ENCODE measurements at regions not wholly inside any gene's neighbourhood (a gene's known extent, or its start where the extent isn't known, plus 50 kb on each side); places are given as distances from the start of the nearest gene placed in this dataset.
A peak's percentile ranks its signal among the peaks of the same experiment; 100 is the strongest.
"Not testable (repeated sequence)": the region's sequence is repeated elsewhere in the genome, so short reads cannot be mapped to it uniquely, and the experiment has no call there.

DNA sequence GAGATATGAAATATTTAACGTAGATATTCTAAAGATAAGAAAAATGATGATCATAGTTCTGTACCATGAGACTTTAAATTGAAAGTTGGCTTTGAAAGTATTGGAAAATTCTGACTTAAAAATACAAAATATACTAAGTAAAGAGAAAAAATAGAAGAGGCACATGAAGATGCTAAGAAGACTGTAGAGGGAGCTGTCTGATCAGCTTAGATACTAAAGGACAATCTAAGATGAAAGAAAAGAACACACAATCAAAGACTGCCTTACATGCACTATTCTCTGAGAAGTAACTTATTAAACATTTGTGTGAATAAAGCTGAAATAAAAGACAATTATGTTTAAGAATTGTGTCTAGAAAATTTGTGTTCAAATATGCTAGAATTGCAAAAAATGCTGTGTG lies 55.1 kb downstream of the RBMXL2 start:
- Histone ChIP-seq H3K9me3 (replicated peaks; ENCODE audit: insufficient read depth, low read length) (no peaks in the 10 kb centered on the region), H3K4me2 (ENCODE audit: low read depth, low read length) (no peak overlapping the region), H3K27ac (ENCODE audit: low read length) (no peak overlapping the region), H2AFZ (ENCODE audit: low read length) (no peak overlapping the region), H3K4me1 (ENCODE audit: low read length) (no peaks in the 10 kb centered on the region), H3K79me2 (ENCODE audit: low read length) (no peaks in the 10 kb centered on the region), H3K27me3 (replicated peaks; ENCODE audit: insufficient read depth, low read length) (no peaks in the 10 kb centered on the region), H3K9ac (ENCODE audit: low read length) (no peak overlapping the region), H3K9me2 (replicated peaks; ENCODE audit: insufficient read depth, low read length) (no peaks in the 10 kb centered on the region), H3F3A (ENCODE audit: insufficient read depth, low read length) (no peaks in the 10 kb centered on the region), H3K4me3 (ENCODE audit: low read length) (no peak overlapping the region), H3K36me3 (replicated peaks; ENCODE audit: insufficient read depth, low read length) (no peaks in the 10 kb centered on the region), H4K20me1 (ENCODE audit: insufficient read depth, low read length) (no peaks in the 10 kb centered on the region)
- peak; percentile 14 for DNase-seq
- TF ChIP-seq EZH2 (optimal IDR thresholded peaks at IDR 0.05; ENCODE audit: low read depth, low read length) (no peak), EZH2phosphoT487 (IDR thresholded peaks at IDR 0.05; ENCODE audit: low read length) (no peak)
- TF ChIP-seq, protein P1, sequence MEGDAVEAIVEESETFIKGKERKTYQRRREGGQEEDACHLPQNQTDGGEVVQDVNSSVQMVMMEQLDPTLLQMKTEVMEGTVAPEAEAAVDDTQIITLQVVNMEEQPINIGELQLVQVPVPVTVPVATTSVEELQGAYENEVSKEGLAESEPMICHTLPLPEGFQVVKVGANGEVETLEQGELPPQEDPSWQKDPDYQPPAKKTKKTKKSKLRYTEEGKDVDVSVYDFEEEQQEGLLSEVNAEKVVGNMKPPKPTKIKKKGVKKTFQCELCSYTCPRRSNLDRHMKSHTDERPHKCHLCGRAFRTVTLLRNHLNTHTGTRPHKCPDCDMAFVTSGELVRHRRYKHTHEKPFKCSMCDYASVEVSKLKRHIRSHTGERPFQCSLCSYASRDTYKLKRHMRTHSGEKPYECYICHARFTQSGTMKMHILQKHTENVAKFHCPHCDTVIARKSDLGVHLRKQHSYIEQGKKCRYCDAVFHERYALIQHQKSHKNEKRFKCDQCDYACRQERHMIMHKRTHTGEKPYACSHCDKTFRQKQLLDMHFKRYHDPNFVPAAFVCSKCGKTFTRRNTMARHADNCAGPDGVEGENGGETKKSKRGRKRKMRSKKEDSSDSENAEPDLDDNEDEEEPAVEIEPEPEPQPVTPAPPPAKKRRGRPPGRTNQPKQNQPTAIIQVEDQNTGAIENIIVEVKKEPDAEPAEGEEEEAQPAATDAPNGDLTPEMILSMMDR (IDR thresholded peaks at IDR 0.05; ENCODE audit: low read length) = peak; percentile 36

DNA sequence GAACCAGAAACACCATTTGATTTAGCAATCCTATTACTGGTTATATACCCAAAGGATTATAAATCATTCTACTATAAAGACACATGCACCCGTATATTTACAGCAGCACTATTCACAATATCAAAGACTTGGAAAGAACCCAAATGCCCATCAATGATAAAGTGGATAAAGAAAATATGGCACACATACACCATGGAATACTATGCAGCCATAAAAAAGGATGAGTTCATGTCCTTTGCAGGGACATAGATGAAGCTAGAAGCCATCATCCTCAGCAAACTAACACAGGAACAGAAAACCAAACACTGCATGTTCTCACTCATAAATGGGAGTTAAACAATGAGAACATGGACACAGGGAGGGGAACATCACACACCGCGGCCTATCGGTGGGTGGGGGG lies 61.3 kb downstream of the RBMXL2 start:
- H3K4me2 ChIP-seq (ENCODE audit: low read depth, low read length); H3K9me3 ChIP-seq (replicated peaks; ENCODE audit: insufficient read depth, low read length); H4K20me1 ChIP-seq (ENCODE audit: insufficient read depth, low read length); H3K36me3 ChIP-seq (replicated peaks; ENCODE audit: insufficient read depth, low read length); H3K4me3 ChIP-seq (ENCODE audit: low read length); H3K9ac ChIP-seq (ENCODE audit: low read length); H3K9me2 ChIP-seq (replicated peaks; ENCODE audit: insufficient read depth, low read length); H2AFZ ChIP-seq (ENCODE audit: low read length); H3F3A ChIP-seq (ENCODE audit: insufficient read depth, low read length); H3K79me2 ChIP-seq (ENCODE audit: low read length); H3K27me3 ChIP-seq (replicated peaks; ENCODE audit: insufficient read depth, low read length); H3K27ac ChIP-seq (ENCODE audit: low read length); DNase-seq; H3K4me1 ChIP-seq (ENCODE audit: low read length): not testable (repeated sequence)

DNA sequence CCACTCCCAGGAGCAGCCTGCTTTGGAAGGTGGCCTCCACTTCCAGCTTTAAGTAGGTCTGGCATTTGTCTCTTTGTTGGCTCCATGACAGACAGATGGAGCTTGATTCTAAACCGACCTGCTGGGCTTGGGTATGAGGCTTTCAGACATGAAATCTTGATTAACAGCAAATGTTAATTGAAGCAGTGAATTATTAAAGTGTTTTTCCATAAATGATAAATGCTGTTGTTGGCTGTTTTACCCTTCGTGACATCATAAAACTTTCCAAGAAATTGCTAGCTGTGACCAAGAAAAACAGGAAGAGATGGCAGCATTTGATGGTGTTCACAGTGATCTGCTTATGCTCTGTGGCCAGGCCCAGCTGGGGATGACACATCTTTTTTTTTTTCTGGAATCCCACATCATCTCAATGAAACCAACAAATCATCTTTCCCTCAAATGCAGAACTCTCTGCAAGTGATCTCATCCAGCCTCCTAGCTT lies 66.1 kb downstream of the RBMXL2 start:
- no peaks in the 10 kb centered on the region for H3K79me2 ChIP-seq (ENCODE audit: low read length)
- H3K4me3 ChIP-seq (ENCODE audit: low read length) = no peak overlapping the region
- no peaks in the 10 kb centered on the region for H4K20me1 ChIP-seq (ENCODE audit: insufficient read depth, low read length)
- no peaks in the 10 kb centered on the region for H3K9me3 ChIP-seq (replicated peaks; ENCODE audit: insufficient read depth, low read length)
- H3K9me2 ChIP-seq (replicated peaks; ENCODE audit: insufficient read depth, low read length) = no peaks in the 10 kb centered on the region
- no peaks in the 10 kb centered on the region for H3K36me3 ChIP-seq (replicated peaks; ENCODE audit: insufficient read depth, low read length)
- no peaks in the 10 kb centered on the region for H3F3A ChIP-seq (ENCODE audit: insufficient read depth, low read length)
- no peak overlapping the region for H2AFZ ChIP-seq (ENCODE audit: low read length)
- no peak for DNase-seq
- TF ChIP-seq EZH2 (optimal IDR thresholded peaks at IDR 0.05; ENCODE audit: low read depth, low read length) (no peak), EZH2phosphoT487 (IDR thresholded peaks at IDR 0.05; ENCODE audit: low read length) (no peak)
- TF ChIP-seq, protein P1 (IDR thresholded peaks at IDR 0.05; ENCODE audit: low read length) = no peak
- H3K27me3 ChIP-seq (replicated peaks; ENCODE audit: insufficient read depth, low read length) = no peaks in the 10 kb centered on the region
- no peak overlapping the region for H3K27ac ChIP-seq (ENCODE audit: low read length)
- no peak overlapping the region for H3K4me2 ChIP-seq (ENCODE audit: low read depth, low read length)
- H3K9ac ChIP-seq (ENCODE audit: low read length) = no peak overlapping the region
- no peaks in the 10 kb centered on the region for H3K4me1 ChIP-seq (ENCODE audit: low read length)

DNA sequence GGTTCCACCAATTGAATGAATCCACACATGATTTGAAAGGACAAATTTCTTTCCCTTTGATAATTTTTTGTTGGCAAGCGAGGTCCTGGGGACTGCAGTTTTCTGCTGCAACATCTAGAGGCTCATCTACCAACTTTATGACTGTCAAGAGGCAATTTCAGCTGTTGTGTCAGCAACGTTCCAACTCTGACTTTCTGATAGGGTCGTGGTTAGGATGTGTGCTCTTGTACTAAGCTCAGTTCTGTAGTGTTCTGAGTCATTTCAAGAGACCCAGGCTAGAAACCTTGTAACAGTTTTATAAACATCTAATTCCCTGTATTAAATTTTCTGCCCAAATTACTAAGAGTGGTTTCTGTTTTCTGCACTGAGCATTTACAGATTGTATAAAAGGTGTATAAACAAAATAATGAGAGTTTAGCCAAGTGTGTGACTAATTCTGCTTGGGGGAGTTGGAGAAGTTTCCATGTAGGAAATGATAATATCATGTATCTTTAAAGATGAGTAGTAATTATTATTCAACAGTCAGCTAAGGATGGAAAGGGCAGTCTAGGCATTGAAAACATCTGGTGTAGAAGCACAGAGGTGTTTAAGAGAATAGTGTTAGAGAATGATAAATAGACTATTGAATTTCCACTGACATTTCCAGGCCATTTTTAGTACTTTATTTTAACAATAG lies 72.2 kb downstream of the RBMXL2 start:
- H3K4me1 ChIP-seq (ENCODE audit: low read length) = no peaks in the 10 kb centered on the region
- H3K9ac ChIP-seq (ENCODE audit: low read length) = no peak overlapping the region
- no peak overlapping the region for H3K4me3 ChIP-seq (ENCODE audit: low read length)
- TF ChIP-seq EZH2 (optimal IDR thresholded peaks at IDR 0.05; ENCODE audit: low read depth, low read length) = no peak
- no peak for TF ChIP-seq EZH2phosphoT487 (IDR thresholded peaks at IDR 0.05; ENCODE audit: low read length)
- TF ChIP-seq, protein P1 (IDR thresholded peaks at IDR 0.05; ENCODE audit: low read length) = no peak
- H3K36me3 ChIP-seq (replicated peaks; ENCODE audit: insufficient read depth, low read length) = no peaks in the 10 kb centered on the region
- no peaks in the 10 kb centered on the region for H4K20me1 ChIP-seq (ENCODE audit: insufficient read depth, low read length)
- no peaks in the 10 kb centered on the region for H3F3A ChIP-seq (ENCODE audit: insufficient read depth, low read length)
- no peaks in the 10 kb centered on the region for H3K27me3 ChIP-seq (replicated peaks; ENCODE audit: insufficient read depth, low read length)
- H3K27ac ChIP-seq (ENCODE audit: low read length) = no peak overlapping the region
- H3K4me2 ChIP-seq (ENCODE audit: low read depth, low read length) = no peak overlapping the region
- H3K9me2 ChIP-seq (replicated peaks; ENCODE audit: insufficient read depth, low read length) = no peaks in the 10 kb centered on the region
- DNase-seq = no peak
- no peaks in the 10 kb centered on the region for H3K9me3 ChIP-seq (replicated peaks; ENCODE audit: insufficient read depth, low read length)
- no peaks in the 10 kb centered on the region for H3K79me2 ChIP-seq (ENCODE audit: low read length)
- H2AFZ ChIP-seq (ENCODE audit: low read length) = no peak overlapping the region

All from MM.1S (cell line).